Left lung (tissue), 4 donors: ENCODE measurements at regions not wholly inside any gene's neighbourhood (a gene's known extent, or its start where the extent isn't known, plus 50 kb on each side); places are given as distances from the start of the nearest gene placed in this dataset.

Experiments
- ATAC-seq: fragments of 200-7000 bp; cut with Tn5 transposase; one replicate; pipeline ENCODE4 v1.9.1; 2020; ENCODE audit warnings: moderate library complexity
- DNase-seq, 4 donors: peaks; one replicate each; pipeline ENCODE4 v3.0.0-alpha.2; 2013 to 2020
- H3K27ac ChIP-seq, 2 donors: fragments of 200-600 bp; sonication (generic) in 1 of 2; one replicate each; pipeline versions ENCODE4 v1.5.0 to v1.8.0; 2020 to 2021
- H3K27me3 ChIP-seq, 2 donors: fragments of 200-600 bp; sonication (generic) in 1 of 2; one replicate each; pipeline versions ENCODE4 v1.5.0 to v1.8.0; 2020 to 2021
- H3K36me3 ChIP-seq, 2 donors: fragments of 200-600 bp; sonication (generic) in 1 of 2; one replicate each; pipeline versions ENCODE4 v1.5.0 to v1.8.0; 2020 to 2021
- H3K4me1 ChIP-seq, 2 donors: fragments of 200-600 bp; one replicate each; pipeline ENCODE4 v1.8.0; 2021
- H3K4me3 ChIP-seq, 2 donors: fragments of 200-600 bp; sonication (generic) in 1 of 2; one replicate each; pipeline versions ENCODE4 v1.5.0 to v1.8.0; 2020 to 2021; ENCODE audit warnings: mild to moderate bottlenecking in 1 of 2
- H3K9me3 ChIP-seq, 2 donors: fragments of 200-600 bp; sonication (generic) in 1 of 2; one replicate each; pipeline versions ENCODE4 v1.5.0 to v1.8.0; 2020 to 2021
- CTCF ChIP-seq, 2 donors: fragments of 200-600 bp; sonication (generic) in 1 of 2; IDR thresholded peaks; one replicate each; pipeline versions ENCODE4 v1.5.0 to v1.8.0; 2021; ENCODE audit warnings: antibody characterized with exemption in 2 of 2
- intact Hi-C, 2 donors: fragments of 100-400 bp; cut with DNase I; formaldehyde crosslinking; loops; one replicate each; pipeline versions ENCODE4 v1.11.2 to v1.14.2; 2022
- donor health status: DM: no; HTN: yes; CAD: no.
- donor health status: DM: no; HTN: no; CAD: no.

- Histone ChIP-seq H3K4me1 (no peaks in the 10 kb centered on the region), H3K27ac (no peak overlapping the region), H3K27me3 (no peaks in the 10 kb centered on the region), H3K9me3 (peaks cover 0 to 7% of the 10 kb centered on the region in 2 donors), H3K36me3 (no peaks in the 10 kb centered on the region), H3K4me3 (no peak overlapping the region)
- intact Hi-C loops = no loop called here
- DNase-seq (no peak), ATAC-seq (no peak)
- TF ChIP-seq CTCF (IDR thresholded peaks at IDR 0.05) = no peak
Observed at GRCh38 chr13:90008707-90009149, 1338.8 kb upstream of the MIR17HG start.

GRCh38 chr13:90014038-90014437 is 1333.4 kb upstream of the MIR17HG start:
- H3K27me3 ChIP-seq = no peaks in the 10 kb centered on the region
- H3K36me3 ChIP-seq = no peaks in the 10 kb centered on the region
- H3K4me1 ChIP-seq = no peaks in the 10 kb centered on the region
- no peak for TF ChIP-seq CTCF (IDR thresholded peaks at IDR 0.05)
- peaks cover 0 to 16% of the 10 kb centered on the region in 2 donors for H3K9me3 ChIP-seq
- no peak overlapping the region for H3K4me3 ChIP-seq
- intact Hi-C loops = no loop called here
- H3K27ac ChIP-seq = no peak overlapping the region
- ATAC-seq (no peak), DNase-seq (no peak)

- intact Hi-C loops = no loop called here
- Histone ChIP-seq H3K9me3 (peaks cover 0 to 16% of the 10 kb centered on the region in 2 donors), H3K4me3 (no peak overlapping the region), H3K27ac (no peak overlapping the region), H3K4me1 (no peaks in the 10 kb centered on the region), H3K27me3 (no peaks in the 10 kb centered on the region), H3K36me3 (no peaks in the 10 kb centered on the region)
- ATAC-seq (no peak), DNase-seq (no peak)
- TF ChIP-seq CTCF (IDR thresholded peaks at IDR 0.05) = no peak
Observed at GRCh38 chr13:90015565-90016507, 1331.7 kb upstream of the MIR17HG start.

GRCh38 chr13:90016688-90017087 is 1330.8 kb upstream of the MIR17HG start:
- no peak for ATAC-seq
- Histone ChIP-seq H3K27me3 (no peaks in the 10 kb centered on the region), H3K4me1 (no peaks in the 10 kb centered on the region), H3K27ac (no peak overlapping the region), H3K36me3 (no peaks in the 10 kb centered on the region), H3K9me3 (peaks cover 0 to 16% of the 10 kb centered on the region in 2 donors), H3K4me3 (no peak overlapping the region)
- TF ChIP-seq CTCF (IDR thresholded peaks at IDR 0.05) = no peak
- DNase-seq = no peak
- intact Hi-C loops = no loop called here

GRCh38 chr13:90020536-90021070 is 1326.9 kb upstream of the MIR17HG start:
- TF ChIP-seq CTCF (IDR thresholded peaks at IDR 0.05) = no peak
- no peak overlapping the region for H3K27ac ChIP-seq
- intact Hi-C loops = no loop called here
- ATAC-seq (no peak), DNase-seq (no peak)
- H3K4me3 ChIP-seq = no peak overlapping the region
- no peaks in the 10 kb centered on the region for H3K4me1 ChIP-seq
- H3K9me3 ChIP-seq = no peaks in the 10 kb centered on the region
- no peaks in the 10 kb centered on the region for H3K27me3 ChIP-seq
- H3K36me3 ChIP-seq = no peaks in the 10 kb centered on the region
